ENCODE measurements at regions not wholly inside any gene's neighbourhood (a gene's known extent, or its start where the extent isn't known, plus 50 kb on each side); places are given as distances from the start of the nearest gene placed in this dataset.

DNA sequence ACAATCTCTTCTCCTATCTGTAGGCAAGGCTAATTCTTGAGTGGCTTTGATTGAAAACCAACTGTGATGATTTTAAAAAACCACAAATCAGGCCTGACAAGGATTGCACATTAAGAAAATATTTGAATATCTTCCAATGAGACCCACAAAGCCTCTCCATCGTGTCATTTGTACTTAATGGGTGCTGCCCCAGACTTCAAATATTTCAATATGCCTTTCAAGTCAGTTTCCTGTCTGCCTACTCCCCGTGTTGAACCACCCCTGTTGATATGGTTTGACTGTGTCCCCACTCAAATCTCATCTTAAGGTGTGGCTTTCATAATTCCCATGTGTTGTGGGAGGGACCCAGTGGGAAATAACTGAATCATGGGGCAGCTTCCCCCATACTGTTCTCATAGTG, 159.7 kb upstream of the EGLN3 start:
- Mint-ChIP-seq H3K9me3 (ENCODE audit: unreplicated experiment) (no peaks in the 10 kb centered on the region), H3K27ac (ENCODE audit: unreplicated experiment) (no peak overlapping the region), H3K4me1 (ENCODE audit: unreplicated experiment) (no peaks in the 10 kb centered on the region), H3K27me3 (ENCODE audit: unreplicated experiment) (no peaks in the 10 kb centered on the region), H3K4me3 (ENCODE audit: unreplicated experiment) (no peak overlapping the region), H3K36me3 (ENCODE audit: low read depth, unreplicated experiment) (no peaks in the 10 kb centered on the region)
- no peak for DNase-seq (ENCODE audit: low spot score)
- TF ChIP-seq, protein P1, sequence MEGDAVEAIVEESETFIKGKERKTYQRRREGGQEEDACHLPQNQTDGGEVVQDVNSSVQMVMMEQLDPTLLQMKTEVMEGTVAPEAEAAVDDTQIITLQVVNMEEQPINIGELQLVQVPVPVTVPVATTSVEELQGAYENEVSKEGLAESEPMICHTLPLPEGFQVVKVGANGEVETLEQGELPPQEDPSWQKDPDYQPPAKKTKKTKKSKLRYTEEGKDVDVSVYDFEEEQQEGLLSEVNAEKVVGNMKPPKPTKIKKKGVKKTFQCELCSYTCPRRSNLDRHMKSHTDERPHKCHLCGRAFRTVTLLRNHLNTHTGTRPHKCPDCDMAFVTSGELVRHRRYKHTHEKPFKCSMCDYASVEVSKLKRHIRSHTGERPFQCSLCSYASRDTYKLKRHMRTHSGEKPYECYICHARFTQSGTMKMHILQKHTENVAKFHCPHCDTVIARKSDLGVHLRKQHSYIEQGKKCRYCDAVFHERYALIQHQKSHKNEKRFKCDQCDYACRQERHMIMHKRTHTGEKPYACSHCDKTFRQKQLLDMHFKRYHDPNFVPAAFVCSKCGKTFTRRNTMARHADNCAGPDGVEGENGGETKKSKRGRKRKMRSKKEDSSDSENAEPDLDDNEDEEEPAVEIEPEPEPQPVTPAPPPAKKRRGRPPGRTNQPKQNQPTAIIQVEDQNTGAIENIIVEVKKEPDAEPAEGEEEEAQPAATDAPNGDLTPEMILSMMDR (IDR thresholded peaks at IDR 0.05; ENCODE audit: unreplicated experiment): no peak

DNA sequence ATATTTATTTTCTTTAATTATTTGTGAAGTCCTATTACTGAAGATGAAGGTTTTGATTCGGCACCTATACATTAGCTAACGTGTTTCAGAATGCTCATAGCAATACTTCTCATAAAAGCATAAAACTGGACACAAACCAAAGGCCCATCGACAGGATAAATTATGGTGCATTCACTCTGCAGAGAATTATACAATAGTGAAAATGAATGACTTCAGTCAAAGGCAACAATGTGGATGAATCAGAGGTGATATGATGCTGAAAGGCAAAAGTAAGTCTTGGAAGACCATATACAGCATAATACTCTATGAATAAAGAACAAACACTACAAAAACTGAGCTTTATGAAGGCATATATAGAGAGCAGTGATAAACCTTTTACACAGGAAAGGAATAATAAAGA, 156.6 kb upstream of the EGLN3 start:
- Mint-ChIP-seq H3K4me3 (ENCODE audit: unreplicated experiment) (no peak overlapping the region), H3K36me3 (ENCODE audit: low read depth, unreplicated experiment) (peaks cover 4% of the 10 kb centered on the region), H3K27ac (ENCODE audit: unreplicated experiment) (no peak overlapping the region), H3K9me3 (ENCODE audit: unreplicated experiment) (no peaks in the 10 kb centered on the region), H3K27me3 (ENCODE audit: unreplicated experiment) (no peaks in the 10 kb centered on the region), H3K4me1 (ENCODE audit: unreplicated experiment) (no peaks in the 10 kb centered on the region)
- TF ChIP-seq, protein P1 (IDR thresholded peaks at IDR 0.05; ENCODE audit: unreplicated experiment): no peak
- no peak for DNase-seq (ENCODE audit: low spot score)

DNA sequence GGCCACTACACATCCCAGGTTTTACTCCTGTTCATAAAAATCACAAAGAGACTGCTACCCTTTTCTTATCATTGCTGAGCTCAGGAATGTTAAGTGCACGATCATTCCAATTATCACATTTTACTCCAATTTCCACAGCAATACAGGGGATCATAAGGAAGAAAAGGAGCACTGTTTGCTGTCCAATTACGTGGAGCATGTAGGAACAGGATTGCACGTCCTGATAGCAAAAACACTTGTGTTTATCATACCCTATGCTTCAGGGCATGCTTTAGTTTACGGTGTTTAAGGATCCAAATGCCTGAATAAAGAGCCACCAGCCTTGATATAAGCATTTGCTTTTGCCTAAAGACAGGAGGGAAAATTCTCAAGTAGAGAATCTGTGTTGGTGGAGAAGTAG, 155.4 kb upstream of the EGLN3 start:
- TF ChIP-seq, protein P1 (IDR thresholded peaks at IDR 0.05; ENCODE audit: unreplicated experiment): no peak
- Mint-ChIP-seq H3K36me3 (ENCODE audit: low read depth, unreplicated experiment) (peaks cover 5% of the 10 kb centered on the region), H3K4me1 (ENCODE audit: unreplicated experiment) (no peaks in the 10 kb centered on the region), H3K4me3 (ENCODE audit: unreplicated experiment) (no peak overlapping the region), H3K9me3 (ENCODE audit: unreplicated experiment) (no peaks in the 10 kb centered on the region), H3K27me3 (ENCODE audit: unreplicated experiment) (no peaks in the 10 kb centered on the region), H3K27ac (ENCODE audit: unreplicated experiment) (no peak overlapping the region)
- DNase-seq (ENCODE audit: low spot score): no peak

DNA sequence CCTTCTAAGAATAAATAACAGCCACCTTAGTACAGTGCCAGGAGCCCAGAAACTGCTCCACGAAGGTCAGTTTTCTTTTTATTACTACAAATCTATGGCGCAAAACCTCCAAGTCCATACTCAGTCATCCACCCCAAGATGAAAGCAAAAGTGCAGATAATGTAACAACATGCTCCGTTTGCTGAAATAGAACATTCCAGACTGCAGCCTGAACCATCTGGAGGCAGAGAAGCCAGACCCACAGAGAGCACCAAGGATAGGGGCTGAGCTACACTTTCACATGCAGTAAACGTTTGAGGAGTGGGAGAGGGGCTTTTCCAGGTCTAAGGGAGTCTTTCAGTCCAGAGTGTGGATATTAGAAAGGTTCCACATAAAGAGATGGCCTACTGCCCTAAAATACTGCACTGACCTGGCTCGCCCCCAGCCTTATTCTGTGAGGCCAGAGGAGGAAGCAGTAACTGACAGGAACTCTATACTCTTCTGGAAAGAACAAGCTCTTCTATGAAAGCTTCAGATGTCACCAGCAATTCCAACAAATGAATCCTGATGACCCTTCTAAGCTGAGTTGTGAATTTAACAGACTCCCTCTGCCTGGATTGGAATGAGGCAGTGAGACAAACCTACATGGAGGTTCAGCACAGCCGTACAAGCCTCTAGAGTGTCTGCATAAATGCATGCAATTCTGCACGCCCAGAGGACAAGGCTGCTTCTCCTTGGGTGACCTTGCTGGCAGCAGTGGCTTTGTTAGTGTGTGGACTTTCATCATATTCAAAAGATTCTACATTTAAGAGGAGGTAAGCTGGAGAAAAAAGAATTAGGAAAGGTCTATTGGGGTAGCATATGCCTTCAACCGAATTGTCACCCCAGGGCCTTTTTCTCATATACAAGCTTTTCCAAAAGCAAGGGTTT, 153.9 kb upstream of the EGLN3 start:
- TF ChIP-seq, protein P1 (IDR thresholded peaks at IDR 0.05; ENCODE audit: unreplicated experiment): no peak
- DNase-seq (ENCODE audit: low spot score): no peak
- no peak overlapping the region for H3K4me3 Mint-ChIP-seq (ENCODE audit: unreplicated experiment)
- peaks cover 5% of the 10 kb centered on the region for H3K36me3 Mint-ChIP-seq (ENCODE audit: low read depth, unreplicated experiment)
- no peaks in the 10 kb centered on the region for H3K9me3 Mint-ChIP-seq (ENCODE audit: unreplicated experiment)
- H3K27ac Mint-ChIP-seq (ENCODE audit: unreplicated experiment): no peak overlapping the region
- no peaks in the 10 kb centered on the region for H3K4me1 Mint-ChIP-seq (ENCODE audit: unreplicated experiment)
- no peaks in the 10 kb centered on the region for H3K27me3 Mint-ChIP-seq (ENCODE audit: unreplicated experiment)

DNA sequence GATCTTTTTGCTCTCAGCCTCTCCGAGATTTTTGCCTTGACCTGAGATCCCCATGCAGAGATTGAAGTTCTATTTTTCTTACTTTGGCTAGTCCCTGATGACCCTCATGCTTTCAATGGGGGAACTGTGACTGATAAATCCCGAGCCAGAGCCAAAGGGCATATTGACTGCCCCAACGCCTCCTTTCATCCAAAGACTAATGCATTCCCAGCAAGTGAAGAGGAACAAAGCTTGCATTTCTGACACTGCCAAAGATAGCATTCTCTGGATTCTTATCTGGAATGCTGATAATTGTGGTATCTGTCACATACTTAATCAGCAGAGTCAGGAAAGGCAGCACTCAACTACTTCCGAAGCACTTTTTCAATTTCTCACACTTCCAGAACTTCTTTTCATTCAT, 152.3 kb upstream of the EGLN3 start:
- Mint-ChIP-seq H3K4me1 (ENCODE audit: unreplicated experiment) (peaks cover 8% of the 10 kb centered on the region), H3K36me3 (ENCODE audit: low read depth, unreplicated experiment) (peaks cover 5% of the 10 kb centered on the region), H3K9me3 (ENCODE audit: unreplicated experiment) (no peaks in the 10 kb centered on the region), H3K4me3 (ENCODE audit: unreplicated experiment) (no peak overlapping the region), H3K27me3 (ENCODE audit: unreplicated experiment) (peaks cover 1% of the 10 kb centered on the region), H3K27ac (ENCODE audit: unreplicated experiment) (no peak overlapping the region)
- TF ChIP-seq, protein P1 (IDR thresholded peaks at IDR 0.05; ENCODE audit: unreplicated experiment): no peak
- no peak for DNase-seq (ENCODE audit: low spot score)
